ENCODE measurements at regions not wholly inside any gene's neighbourhood (a gene's known extent, or its start where the extent isn't known, plus 50 kb on each side); places are given as distances from the start of the nearest gene placed in this dataset.

GRCh38 chr3:20422391-20422790 lies 236.4 kb upstream of the SGO1 start:
- in situ Hi-C loops (cut with MboI; ENCODE audit: low sequenced_read_pairs) (no loop called here), dilution Hi-C loops (cut with HindIII; ENCODE audit: low sequenced_read_pairs, unreplicated experiment) (no loop called here)
- no peaks in the 10 kb centered on the region for H4K20me1 ChIP-seq (ENCODE audit: insufficient read depth, low read length)

More at GRCh38 chr3:20422391-20422790, 236.4 kb upstream of the SGO1 start:
- Histone ChIP-seq H3K9ac (ENCODE audit: low read depth, low read length) (no peak overlapping the region), H4K91ac (ENCODE audit: insufficient read depth, low read depth, low read length) (no peak overlapping the region), H4K5ac (ENCODE audit: low read depth, low read length) (no peak overlapping the region), H4K8ac (ENCODE audit: low read depth in 2 of 2, low read length in 2 of 2) (no peak overlapping the region), H3K9me1 (ENCODE audit: insufficient read depth, low read length) (no peaks in the 10 kb centered on the region), H3K4me1 (ENCODE audit: control insufficient read depth, insufficient read depth, low read length) (no peaks in the 10 kb centered on the region), H2BK15ac (ENCODE audit: low read depth, low read length) (no peak overlapping the region), H3K23ac (ENCODE audit: low read depth, low read length) (no peak overlapping the region), H3K27ac (ENCODE audit: insufficient read depth, low read length) (no peak overlapping the region), H2AFZ (replicated peaks; ENCODE audit: low read length, poor library complexity) (no peak overlapping the region), H3K18ac (ENCODE audit: low read depth, low read length) (no peak overlapping the region), H3K4me3 (ENCODE audit: insufficient read depth, low read depth, low read length) (no peak overlapping the region), H2BK5ac (ENCODE audit: low read depth, low read length, poor library complexity, severe bottlenecking) (no peak overlapping the region), H2BK20ac (ENCODE audit: low read depth, low read length) (no peak overlapping the region), H2BK120ac (ENCODE audit: low read depth, low read length) (no peak overlapping the region), H3K79me1 (ENCODE audit: low read depth in 1 of 2, low read length in 2 of 2) (no peaks in the 10 kb centered on the region), H2AK9ac (replicated peaks; ENCODE audit: low read depth, low read length, poor library complexity) (no peak overlapping the region), H3K36me3 (ENCODE audit: control insufficient read depth, insufficient read depth, low read length) (no peaks in the 10 kb centered on the region), H3K4me2 (ENCODE audit: low read depth, low read length) (no peak overlapping the region), H3K9me3 (ENCODE audit: control insufficient read depth, insufficient read depth, low read length) (peaks cover 4% of the 10 kb centered on the region; the same call in 1 of the 2 replicates), H3K56ac (ENCODE audit: extremely low read depth, insufficient read depth, low read length) (no peak overlapping the region), H3K27me3 (ENCODE audit: control insufficient read depth, insufficient read depth, low read length) (no peaks in the 10 kb centered on the region), H2AK5ac (ENCODE audit: low read depth, low read length) (no peak overlapping the region), H3K4ac (ENCODE audit: low read depth, low read length) (no peak overlapping the region), H3K14ac (replicated peaks; ENCODE audit: low read depth, low read length) (no peak overlapping the region)
- no peak for ATAC-seq (ENCODE audit: low read depth)
- POLR2A ChIA-PET (ENCODE audit: unreplicated experiment): no interaction called here
- DNase-seq: no peak
- CTCF ChIA-PET: no interaction called here
- BruUV-seq (replicated peaks): no TSS peak
- no CpG with 5 or more reads among the region's 2 CpGs for WGBS, 2 experiments (ENCODE audit: extremely low coverage in 2 of 2, insufficient read length in 1 of 2)
- TF ChIP-seq CHD1 (IDR thresholded peaks at IDR 0.05; ENCODE audit: low read depth, low read length): no peak
- TF ChIP-seq MAZ (IDR thresholded peaks at IDR 0.05; ENCODE audit: borderline replicate concordance, low read depth, low read length): no peak
- TF ChIP-seq RAD21 (IDR thresholded peaks at IDR 0.05; ENCODE audit: low read length): no peak
- TF ChIP-seq, protein P1, sequence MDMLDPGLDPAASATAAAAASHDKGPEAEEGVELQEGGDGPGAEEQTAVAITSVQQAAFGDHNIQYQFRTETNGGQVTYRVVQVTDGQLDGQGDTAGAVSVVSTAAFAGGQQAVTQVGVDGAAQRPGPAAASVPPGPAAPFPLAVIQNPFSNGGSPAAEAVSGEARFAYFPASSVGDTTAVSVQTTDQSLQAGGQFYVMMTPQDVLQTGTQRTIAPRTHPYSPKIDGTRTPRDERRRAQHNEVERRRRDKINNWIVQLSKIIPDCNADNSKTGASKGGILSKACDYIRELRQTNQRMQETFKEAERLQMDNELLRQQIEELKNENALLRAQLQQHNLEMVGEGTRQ (IDR thresholded peaks at IDR 0.05; ENCODE audit: low read depth, low read length): no peak
- TF ChIP-seq POLR2A (IDR thresholded peaks at IDR 0.05; ENCODE audit: low read depth, low read length): no peak
- TF ChIP-seq RCOR1 (IDR thresholded peaks at IDR 0.05; ENCODE audit: insufficient replicate concordance, low read length): no peak
- TF ChIP-seq, protein P2, sequence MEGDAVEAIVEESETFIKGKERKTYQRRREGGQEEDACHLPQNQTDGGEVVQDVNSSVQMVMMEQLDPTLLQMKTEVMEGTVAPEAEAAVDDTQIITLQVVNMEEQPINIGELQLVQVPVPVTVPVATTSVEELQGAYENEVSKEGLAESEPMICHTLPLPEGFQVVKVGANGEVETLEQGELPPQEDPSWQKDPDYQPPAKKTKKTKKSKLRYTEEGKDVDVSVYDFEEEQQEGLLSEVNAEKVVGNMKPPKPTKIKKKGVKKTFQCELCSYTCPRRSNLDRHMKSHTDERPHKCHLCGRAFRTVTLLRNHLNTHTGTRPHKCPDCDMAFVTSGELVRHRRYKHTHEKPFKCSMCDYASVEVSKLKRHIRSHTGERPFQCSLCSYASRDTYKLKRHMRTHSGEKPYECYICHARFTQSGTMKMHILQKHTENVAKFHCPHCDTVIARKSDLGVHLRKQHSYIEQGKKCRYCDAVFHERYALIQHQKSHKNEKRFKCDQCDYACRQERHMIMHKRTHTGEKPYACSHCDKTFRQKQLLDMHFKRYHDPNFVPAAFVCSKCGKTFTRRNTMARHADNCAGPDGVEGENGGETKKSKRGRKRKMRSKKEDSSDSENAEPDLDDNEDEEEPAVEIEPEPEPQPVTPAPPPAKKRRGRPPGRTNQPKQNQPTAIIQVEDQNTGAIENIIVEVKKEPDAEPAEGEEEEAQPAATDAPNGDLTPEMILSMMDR (conservative IDR thresholded peaks at IDR 0.05; ENCODE audit: low read depth, low read length): no peak
- no peak for TF ChIP-seq MAFK (IDR thresholded peaks at IDR 0.05; ENCODE audit: low read depth, low read length)
- TF ChIP-seq BHLHE40 (IDR thresholded peaks at IDR 0.05; ENCODE audit: low read depth, low read length): no peak
- TF ChIP-seq FOS (IDR thresholded peaks at IDR 0.05; ENCODE audit: low read depth, low read length): no peak
- TF ChIP-seq NFE2L2 (IDR thresholded peaks at IDR 0.05; ENCODE audit: low read depth, low read length): no peak
- TF ChIP-seq, protein P3, sequence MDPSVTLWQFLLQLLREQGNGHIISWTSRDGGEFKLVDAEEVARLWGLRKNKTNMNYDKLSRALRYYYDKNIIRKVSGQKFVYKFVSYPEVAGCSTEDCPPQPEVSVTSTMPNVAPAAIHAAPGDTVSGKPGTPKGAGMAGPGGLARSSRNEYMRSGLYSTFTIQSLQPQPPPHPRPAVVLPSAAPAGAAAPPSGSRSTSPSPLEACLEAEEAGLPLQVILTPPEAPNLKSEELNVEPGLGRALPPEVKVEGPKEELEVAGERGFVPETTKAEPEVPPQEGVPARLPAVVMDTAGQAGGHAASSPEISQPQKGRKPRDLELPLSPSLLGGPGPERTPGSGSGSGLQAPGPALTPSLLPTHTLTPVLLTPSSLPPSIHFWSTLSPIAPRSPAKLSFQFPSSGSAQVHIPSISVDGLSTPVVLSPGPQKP (IDR thresholded peaks at IDR 0.05; ENCODE audit: borderline replicate concordance, low read depth, low read length): no peak
- TF ChIP-seq SMC3 (IDR thresholded peaks at IDR 0.05; ENCODE audit: low read depth, low read length): no peak
- no peak for TF ChIP-seq CEBPB (IDR thresholded peaks at IDR 0.05; ENCODE audit: low read depth, low read length)
- no peak for TF ChIP-seq MXI1 (IDR thresholded peaks at IDR 0.05; ENCODE audit: borderline replicate concordance, low read depth, low read length)
- TF ChIP-seq RFX5 (IDR thresholded peaks at IDR 0.05; ENCODE audit: low read depth, low read length): no peak
- intact Hi-C loops (cut with micrococcal nuclease): no loop called here
